Upper lobe of left lung (tissue), 6 donors: ENCODE measurements at regions not wholly inside any gene's neighbourhood (a gene's known extent, or its start where the extent isn't known, plus 50 kb on each side); places are given as distances from the start of the nearest gene placed in this dataset.
A peak's percentile ranks its signal among the peaks of the same experiment; 100 is the strongest.
"Not testable (repeated sequence)": the region's sequence is repeated elsewhere in the genome, so short reads cannot be mapped to it uniquely, and the experiment has no call there.

Experiments
- ATAC-seq, 2 donors: fragments of 200-7000 bp; cut with Tn5 transposase; one replicate each; pipeline ENCODE4 v1.9.1; 2022; ENCODE audit warnings: mild to moderate bottlenecking in 2 of 2, moderate library complexity in 2 of 2; ENCODE audit not compliant: low FRiP score in 2 of 2
- DNase-seq, 2 donors: peaks; one replicate each; pipeline ENCODE4 v3.0.0-alpha.2; 2019 to 2020
- H3K27ac ChIP-seq, 4 donors: fragments of 200-600 bp; sonication (generic); one replicate each; pipeline ENCODE4 v1.5.1; 2016 to 2019
- H3K27me3 ChIP-seq, 4 donors: fragments of 200-600 bp; sonication (generic); one replicate each; pipeline ENCODE4 v1.5.1; 2017 to 2019
- H3K36me3 ChIP-seq, 4 donors: fragments of 200-600 bp; sonication (generic); one replicate each; pipeline ENCODE4 v1.5.1; 2016 to 2019
- H3K4me1 ChIP-seq, 4 donors: fragments of 200-600 bp; sonication (generic); one replicate each; pipeline ENCODE4 v1.5.1; 2018 to 2019
- H3K4me3 ChIP-seq, 4 donors: fragments of 200-600 bp; sonication (generic); one replicate each; pipeline ENCODE4 v1.5.1; 2017 to 2019; ENCODE audit warnings: mild to moderate bottlenecking in 2 of 4, moderate library complexity in 1 of 4
- H3K9me3 ChIP-seq, 4 donors: fragments of 200-600 bp; sonication (generic); one replicate each; pipeline ENCODE4 v1.5.1; 2018 to 2019
- CTCF ChIP-seq, 6 experiments: fragments of 450-650 bp in 4 of 6; fragments of 200-600 bp in 2 of 6; sonication (generic) in 2 of 6; IDR thresholded peaks; one replicate each; pipeline ENCODE4 v1.5.1; 2016 to 2019; ENCODE audit warnings: antibody characterized with exemption in 6 of 6
- EP300 ChIP-seq, 4 donors: sonication (generic); formaldehyde crosslinking; IDR thresholded peaks; one replicate each; pipeline ENCODE4 v1.5.1; 2017; ENCODE audit warnings: antibody characterized with exemption in 4 of 4, control low read depth in 2 of 4
- POLR2A ChIP-seq, 4 donors: fragments of 450-650 bp; IDR thresholded peaks; one replicate each; pipeline ENCODE4 v1.5.1; 2016 to 2017; ENCODE audit warnings: antibody characterized with exemption in 4 of 4, mild to moderate bottlenecking in 2 of 4
- POLR2AphosphoS5 ChIP-seq, 2 donors: sonication (generic); formaldehyde crosslinking; IDR thresholded peaks; one replicate each; pipeline ENCODE4 v1.5.1; 2017; ENCODE audit warnings: antibody characterized with exemption in 2 of 2
- WGBS, 2 donors: methylation state at CpG; one replicate each; pipeline ENCODE4 v1.1.5; 2017 to 2018; 5-methylcytosine and 5-hydroxymethylcytosine counted together
- donor health status: DM: no; HTN: no; CAD: no; lungs with moderate emphysema.
- donor health status: DM: no; HTN: yes; CAD: no; lungs with severe emphysema.

- Histone ChIP-seq H3K27me3 (no peaks in the 10 kb centered on the region), H3K4me1 (no peaks in the 10 kb centered on the region), H3K27ac (no peak overlapping the region), H3K9me3 (no peaks in the 10 kb centered on the region), H3K36me3 (no peaks in the 10 kb centered on the region), H3K4me3 (no peak overlapping the region)
- TF ChIP-seq POLR2A (IDR thresholded peaks at IDR 0.05): no peak
- TF ChIP-seq EP300 (IDR thresholded peaks at IDR 0.05): no peak
- no peak for TF ChIP-seq CTCF (IDR thresholded peaks at IDR 0.05)
- TF ChIP-seq POLR2AphosphoS5 (IDR thresholded peaks at IDR 0.05): no peak
- DNase-seq (no peak), ATAC-seq (no peak)
These were observed 242.5 kb downstream of the MYCN start for GRCh38 chr2:16182841-16183240.

GRCh38 chr2:16182311-16182815 is 242.0 kb downstream of the MYCN start:
- not testable (repeated sequence) for H3K9me3 ChIP-seq, ATAC-seq, H3K27me3 ChIP-seq, H3K36me3 ChIP-seq, H3K4me3 ChIP-seq, DNase-seq, H3K27ac ChIP-seq, H3K4me1 ChIP-seq
- WGBS, 2 donors: 93% methylated on average over 2 of the region's 2 CpGs

- H3K9me3 ChIP-seq: no peaks in the 10 kb centered on the region
- no peak overlapping the region for H3K4me3 ChIP-seq
- no peaks in the 10 kb centered on the region for H3K4me1 ChIP-seq
- ATAC-seq (no peak), DNase-seq (no peak)
- no peaks in the 10 kb centered on the region for H3K27me3 ChIP-seq
- no peak for TF ChIP-seq POLR2AphosphoS5 (IDR thresholded peaks at IDR 0.05)
- TF ChIP-seq CTCF (IDR thresholded peaks at IDR 0.05): no peak
- no peak for TF ChIP-seq EP300 (IDR thresholded peaks at IDR 0.05)
- no peak for TF ChIP-seq POLR2A (IDR thresholded peaks at IDR 0.05)
- 91 to 97% methylated on average over 8 of the region's 8 CpGs for WGBS, 2 donors
- H3K27ac ChIP-seq: no peak overlapping the region
- no peaks in the 10 kb centered on the region for H3K36me3 ChIP-seq
These were observed 241.4 kb downstream of the MYCN start for GRCh38 chr2:16181741-16182090.

- DNase-seq: peak in 1 of 2 donors; percentile 20
- no peak overlapping the region for H3K4me3 ChIP-seq
- no peaks in the 10 kb centered on the region for H3K27me3 ChIP-seq
- no peaks in the 10 kb centered on the region for H3K4me1 ChIP-seq
- H3K36me3 ChIP-seq: no peaks in the 10 kb centered on the region
- H3K27ac ChIP-seq: no peak overlapping the region
- TF ChIP-seq POLR2A (IDR thresholded peaks at IDR 0.05) (no peak), EP300 (IDR thresholded peaks at IDR 0.05) (no peak), CTCF (IDR thresholded peaks at IDR 0.05) (no peak), POLR2AphosphoS5 (IDR thresholded peaks at IDR 0.05) (no peak)
- H3K9me3 ChIP-seq: no peaks in the 10 kb centered on the region
- ATAC-seq: peak in 1 of 2 donors; percentile 35
- WGBS, 2 donors: 84 to 95% methylated on average over 3 to 12 of the region's 12 CpGs
These were observed 240.9 kb downstream of the MYCN start for GRCh38 chr2:16181062-16181740.

- Histone ChIP-seq H3K36me3 (no peaks in the 10 kb centered on the region), H3K9me3 (no peaks in the 10 kb centered on the region), H3K27ac (no peak overlapping the region), H3K27me3 (no peaks in the 10 kb centered on the region), H3K4me3 (no peak overlapping the region), H3K4me1 (no peaks in the 10 kb centered on the region)
- no peak for TF ChIP-seq POLR2A (IDR thresholded peaks at IDR 0.05)
- TF ChIP-seq POLR2AphosphoS5 (IDR thresholded peaks at IDR 0.05): no peak
- no peak for TF ChIP-seq EP300 (IDR thresholded peaks at IDR 0.05)
- TF ChIP-seq CTCF (IDR thresholded peaks at IDR 0.05): no peak
- ATAC-seq (no peak), DNase-seq (no peak)
- 94% methylated on average over 5 to 6 of the region's 6 CpGs for WGBS, 2 donors
These were observed 240.3 kb downstream of the MYCN start for GRCh38 chr2:16180631-16181030.
